Activated naive CD8-positive, alpha-beta T cell treated with anti-CD3 and anti-CD28 coated beads, Interleukin-2, amount 10 ng/mL, durations not matched to agents 7 days and 5 days (primary cell): ENCODE measurements at regions not wholly inside any gene's neighbourhood (a gene's known extent, or its start where the extent isn't known, plus 50 kb on each side); places are given as distances from the start of the nearest gene placed in this dataset.
"Not testable (repeated sequence)": the region's sequence is repeated elsewhere in the genome, so short reads cannot be mapped to it uniquely, and the experiment has no call there.

Source experiments
- ATAC-seq: fragments of 150-1000 bp; cut with Tn5 transposase; one replicate; pipeline ENCODE4 v1.10.0; 2021; ENCODE audit warnings: low read depth, moderate library complexity
- POLR2A ChIA-PET: fragments of 350-600 bp; sonication (Branson Sonifier 250); formaldehyde crosslinking; loops from one replicate; lab custom pipeline; 2021; ENCODE audit warnings: antibody characterized with exemption; lab: Charles Lee
- DNase-seq: peaks from one replicate; pipeline ENCODE4 v3.0.0; 2021
- H3K27ac Mint-ChIP-seq: one replicate; pipeline ENCODE4 v1.8.0; 2022; ENCODE audit warnings: mild to moderate bottlenecking, mixed read lengths
- H3K27me3 Mint-ChIP-seq: one replicate; pipeline ENCODE4 v1.8.0; 2022; ENCODE audit warnings: mild to moderate bottlenecking, moderate library complexity, mixed read lengths
- H3K36me3 Mint-ChIP-seq: one replicate; pipeline ENCODE4 v1.8.0; 2021; ENCODE audit warnings: mild to moderate bottlenecking, mixed read lengths
- H3K4me1 Mint-ChIP-seq: one replicate; pipeline ENCODE4 v1.8.0; 2021; ENCODE audit warnings: mixed read lengths
- H3K4me3 Mint-ChIP-seq: one replicate; pipeline ENCODE4 v1.8.0; 2022; ENCODE audit warnings: mild to moderate bottlenecking, moderate library complexity, mixed read lengths
- H3K9me3 Mint-ChIP-seq: one replicate; pipeline ENCODE4 v1.8.0; 2021; ENCODE audit warnings: mixed read lengths

- Mint-ChIP-seq H3K9me3 (no peaks in the 10 kb centered on the region), H3K27me3 (no peaks in the 10 kb centered on the region), H3K4me3 (no peak overlapping the region), H3K27ac (no peak overlapping the region), H3K36me3 (no peaks in the 10 kb centered on the region), H3K4me1 (no peaks in the 10 kb centered on the region)
- no peak for ATAC-seq
- no peak for DNase-seq
- POLR2A ChIA-PET = no interaction called here
Observed at GRCh38 chr4:170247596-170247995, 157.8 kb upstream of the AADAT start.

- POLR2A ChIA-PET = no interaction called here
- Mint-ChIP-seq H3K4me1 (no peaks in the 10 kb centered on the region), H3K9me3 (peaks cover 1% of the 10 kb centered on the region), H3K27me3 (no peaks in the 10 kb centered on the region), H3K27ac (no peak overlapping the region), H3K36me3 (no peaks in the 10 kb centered on the region), H3K4me3 (no peak overlapping the region)
- DNase-seq (no peak), ATAC-seq (no peak)
Observed at GRCh38 chr4:170243662-170244288, 154.0 kb upstream of the AADAT start.

- Mint-ChIP-seq H3K9me3 (peaks cover 1% of the 10 kb centered on the region), H3K4me1 (no peaks in the 10 kb centered on the region), H3K36me3 (no peaks in the 10 kb centered on the region), H3K27me3 (no peaks in the 10 kb centered on the region), H3K27ac (no peak overlapping the region), H3K4me3 (no peak overlapping the region)
- ATAC-seq = no peak
- no peak for DNase-seq
- POLR2A ChIA-PET = no interaction called here
Observed at GRCh38 chr4:170242471-170242870, 152.7 kb upstream of the AADAT start.

- H3K9me3 Mint-ChIP-seq = no peaks in the 10 kb centered on the region
- DNase-seq = no peak
- no peak overlapping the region for H3K4me3 Mint-ChIP-seq
- no peaks in the 10 kb centered on the region for H3K27me3 Mint-ChIP-seq
- no peaks in the 10 kb centered on the region for H3K36me3 Mint-ChIP-seq
- ATAC-seq = no peak
- H3K27ac Mint-ChIP-seq = no peak overlapping the region
- H3K4me1 Mint-ChIP-seq = no peaks in the 10 kb centered on the region
- POLR2A ChIA-PET = no interaction called here
Observed at GRCh38 chr4:170234800-170235199, 145.0 kb upstream of the AADAT start.

GRCh38 chr4:170231377-170231776 is 141.6 kb upstream of the AADAT start:
- H3K4me1 Mint-ChIP-seq = no peaks in the 10 kb centered on the region
- no peaks in the 10 kb centered on the region for H3K9me3 Mint-ChIP-seq
- H3K36me3 Mint-ChIP-seq = no peaks in the 10 kb centered on the region
- POLR2A ChIA-PET = no interaction called here
- H3K27me3 Mint-ChIP-seq = peaks cover under 1% of the 10 kb centered on the region
- DNase-seq = no peak
- no peak for ATAC-seq
- no peak overlapping the region for H3K4me3 Mint-ChIP-seq
- H3K27ac Mint-ChIP-seq = no peak overlapping the region

- Mint-ChIP-seq H3K4me1 (no peaks in the 10 kb centered on the region), H3K4me3 (no peak overlapping the region)
- POLR2A ChIA-PET = no interaction called here
Observed at GRCh38 chr4:170230242-170230641, 140.5 kb upstream of the AADAT start.

GRCh38 chr4:170229006-170229405 is 139.2 kb upstream of the AADAT start:
- DNase-seq = no peak
- POLR2A ChIA-PET = no interaction called here
- Mint-ChIP-seq H3K4me1 (no peaks in the 10 kb centered on the region), H3K27ac (no peak overlapping the region), H3K9me3 (no peaks in the 10 kb centered on the region), H3K4me3 (no peak overlapping the region), H3K36me3 (no peaks in the 10 kb centered on the region), H3K27me3 (peaks cover 2% of the 10 kb centered on the region)
- ATAC-seq = no peak

More at GRCh38 chr4:170230242-170230641, 140.5 kb upstream of the AADAT start:
- Mint-ChIP-seq H3K9me3 (no peaks in the 10 kb centered on the region), H3K27ac (no peak overlapping the region), H3K27me3 (peaks cover 2% of the 10 kb centered on the region), H3K36me3 (no peaks in the 10 kb centered on the region)
- no peak for ATAC-seq
- no peak for DNase-seq

- no peak for ATAC-seq
- Mint-ChIP-seq H3K4me3 (no peak overlapping the region), H3K27ac (no peak overlapping the region), H3K9me3 (no peaks in the 10 kb centered on the region), H3K4me1 (no peaks in the 10 kb centered on the region), H3K27me3 (peaks cover 2% of the 10 kb centered on the region), H3K36me3 (no peaks in the 10 kb centered on the region)
- no peak for DNase-seq
- POLR2A ChIA-PET = no interaction called here
Observed at GRCh38 chr4:170227928-170228327, 138.2 kb upstream of the AADAT start.

GRCh38 chr4:170226288-170226687 is 136.5 kb upstream of the AADAT start:
- ATAC-seq = no peak
- POLR2A ChIA-PET = no interaction called here
- Mint-ChIP-seq H3K4me3 (no peak overlapping the region), H3K27me3 (peaks cover 2% of the 10 kb centered on the region), H3K27ac (no peak overlapping the region), H3K9me3 (peaks cover 1% of the 10 kb centered on the region), H3K4me1 (no peaks in the 10 kb centered on the region), H3K36me3 (no peaks in the 10 kb centered on the region)
- DNase-seq = no peak

- H3K27me3 Mint-ChIP-seq = no peaks in the 10 kb centered on the region
- POLR2A ChIA-PET = no interaction called here
- H3K27ac Mint-ChIP-seq = no peak overlapping the region
- no peak for ATAC-seq
- DNase-seq = no peak
- peaks cover 12% of the 10 kb centered on the region for H3K9me3 Mint-ChIP-seq
- no peak overlapping the region for H3K4me3 Mint-ChIP-seq
- no peaks in the 10 kb centered on the region for H3K36me3 Mint-ChIP-seq
- no peaks in the 10 kb centered on the region for H3K4me1 Mint-ChIP-seq
Observed at GRCh38 chr4:170214731-170215130, 125.0 kb upstream of the AADAT start.

- no peak for ATAC-seq
- no peaks in the 10 kb centered on the region for H3K4me1 Mint-ChIP-seq
- no peak for DNase-seq
- peaks cover 11% of the 10 kb centered on the region for H3K9me3 Mint-ChIP-seq
- H3K4me3 Mint-ChIP-seq = no peak overlapping the region
- POLR2A ChIA-PET = no interaction called here
- no peaks in the 10 kb centered on the region for H3K27me3 Mint-ChIP-seq
- H3K36me3 Mint-ChIP-seq = no peaks in the 10 kb centered on the region
- H3K27ac Mint-ChIP-seq = no peak overlapping the region
Observed at GRCh38 chr4:170214101-170214500, 124.3 kb upstream of the AADAT start.

GRCh38 chr4:170202721-170203120 is 113.0 kb upstream of the AADAT start:
- POLR2A ChIA-PET = no interaction called here
- H3K9me3 Mint-ChIP-seq = peaks cover 4% of the 10 kb centered on the region
- ATAC-seq (no peak), DNase-seq (no peak)
- no peak overlapping the region for H3K27ac Mint-ChIP-seq
- H3K4me1 Mint-ChIP-seq = no peaks in the 10 kb centered on the region
- no peaks in the 10 kb centered on the region for H3K36me3 Mint-ChIP-seq
- no peak overlapping the region for H3K4me3 Mint-ChIP-seq
- no peaks in the 10 kb centered on the region for H3K27me3 Mint-ChIP-seq

- no peak overlapping the region for H3K4me3 Mint-ChIP-seq
- DNase-seq (no peak), ATAC-seq (no peak)
- H3K36me3 Mint-ChIP-seq = no peaks in the 10 kb centered on the region
- peaks cover 4% of the 10 kb centered on the region for H3K9me3 Mint-ChIP-seq
- H3K27me3 Mint-ChIP-seq = no peaks in the 10 kb centered on the region
- no peak overlapping the region for H3K27ac Mint-ChIP-seq
- no peaks in the 10 kb centered on the region for H3K4me1 Mint-ChIP-seq
- POLR2A ChIA-PET = no interaction called here
Observed at GRCh38 chr4:170198747-170199146, 109.0 kb upstream of the AADAT start.

GRCh38 chr4:170194794-170195193 is 105.0 kb upstream of the AADAT start:
- H3K9me3 Mint-ChIP-seq, H3K27me3 Mint-ChIP-seq, H3K27ac Mint-ChIP-seq, H3K4me3 Mint-ChIP-seq, H3K4me1 Mint-ChIP-seq, ATAC-seq, DNase-seq, POLR2A ChIA-PET, H3K36me3 Mint-ChIP-seq: not testable (repeated sequence)

- no peak overlapping the region for H3K27ac Mint-ChIP-seq
- no peaks in the 10 kb centered on the region for H3K27me3 Mint-ChIP-seq
- H3K4me3 Mint-ChIP-seq = no peak overlapping the region
- POLR2A ChIA-PET = no interaction called here
- no peak for DNase-seq
- ATAC-seq = no peak
- no peaks in the 10 kb centered on the region for H3K4me1 Mint-ChIP-seq
- no peaks in the 10 kb centered on the region for H3K9me3 Mint-ChIP-seq
- no peaks in the 10 kb centered on the region for H3K36me3 Mint-ChIP-seq
Observed at GRCh38 chr4:170193496-170193895, 103.7 kb upstream of the AADAT start.
